IgD-negative memory B cell (primary cell): ENCODE measurements at regions not wholly inside any gene's neighbourhood (a gene's known extent, or its start where the extent isn't known, plus 50 kb on each side); places are given as distances from the start of the nearest gene placed in this dataset.

Experiments
- H3K27ac Mint-ChIP-seq, 3 donors: one replicate each; pipeline ENCODE4 v1.8.0; 2020 to 2022; ENCODE audit warnings: mild to moderate bottlenecking in 3 of 3, mixed read lengths in 3 of 3, moderate library complexity in 1 of 3
- H3K27me3 Mint-ChIP-seq: one replicate; pipeline ENCODE4 v1.8.0; 2021; ENCODE audit warnings: mixed read lengths
- H3K36me3 Mint-ChIP-seq: one replicate; pipeline ENCODE4 v1.8.0; 2020; ENCODE audit warnings: mild to moderate bottlenecking, mixed read lengths
- H3K4me1 Mint-ChIP-seq, 3 donors: one replicate each; pipeline ENCODE4 v1.8.0; 2020 to 2022; ENCODE audit warnings: mixed read lengths in 3 of 3, mild to moderate bottlenecking in 1 of 3
- H3K4me3 Mint-ChIP-seq, 4 donors: one replicate each; pipeline ENCODE4 v1.8.0; 2020 to 2022; ENCODE audit warnings: mild to moderate bottlenecking in 4 of 4, mixed read lengths in 4 of 4, moderate library complexity in 3 of 4
- H3K9me3 Mint-ChIP-seq, 3 donors: one replicate each; pipeline ENCODE4 v1.8.0; 2020 to 2021; ENCODE audit warnings: mixed read lengths in 3 of 3, mild to moderate bottlenecking in 1 of 3

DNA sequence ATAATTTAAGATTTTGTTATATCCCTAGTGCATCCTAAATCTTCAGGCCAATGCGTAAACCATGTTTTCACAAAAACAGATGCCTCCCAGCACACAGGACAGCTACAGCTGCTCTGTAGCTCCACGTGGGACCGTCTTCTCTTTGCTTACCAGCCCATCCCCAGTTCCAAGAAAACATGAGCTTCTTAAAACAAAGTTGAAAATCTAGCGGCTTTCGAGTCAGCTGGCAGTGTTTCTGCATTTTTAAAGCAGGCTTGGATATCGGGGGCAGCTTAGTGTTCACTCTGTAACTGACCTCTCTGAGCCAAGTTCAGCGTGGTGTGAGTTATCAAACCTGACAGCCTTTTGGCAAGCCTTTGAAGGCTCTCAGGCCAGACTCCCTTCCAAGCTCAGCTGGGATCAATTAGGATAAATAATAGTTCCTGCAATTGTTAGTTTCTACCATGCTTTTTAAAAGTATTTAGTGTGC, 881.5 kb downstream of the LTN1 start:
- H3K36me3 Mint-ChIP-seq: no peaks in the 10 kb centered on the region
- H3K27ac Mint-ChIP-seq: no peak overlapping the region
- peaks cover 0 to 8% (median 2%) of the 10 kb centered on the region in 3 donors for H3K9me3 Mint-ChIP-seq
- peaks cover 2% of the 10 kb centered on the region for H3K27me3 Mint-ChIP-seq
- no peaks in the 10 kb centered on the region for H3K4me1 Mint-ChIP-seq
- no peak overlapping the region for H3K4me3 Mint-ChIP-seq

DNA sequence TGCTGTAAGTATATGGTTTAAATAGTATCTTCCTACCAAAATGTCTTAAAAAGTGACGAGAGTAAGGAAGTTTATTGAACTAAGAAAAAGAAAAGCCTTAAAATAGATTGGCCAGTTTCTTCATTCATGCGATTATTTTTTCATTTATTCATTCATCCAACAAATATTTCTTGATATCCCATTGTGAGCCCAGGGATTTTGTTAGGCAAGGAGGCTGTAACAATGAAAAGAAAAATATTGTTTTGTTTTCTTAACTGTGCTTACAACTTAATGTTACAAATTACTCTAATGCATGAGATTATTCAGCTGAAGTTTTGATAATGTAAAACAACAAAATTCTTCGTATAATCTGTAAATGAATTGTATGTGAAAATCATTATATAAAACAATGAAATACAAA, 882.0 kb downstream of the LTN1 start:
- Mint-ChIP-seq H3K27ac (no peak overlapping the region), H3K4me3 (no peak overlapping the region), H3K27me3 (peaks cover 2% of the 10 kb centered on the region), H3K36me3 (no peaks in the 10 kb centered on the region), H3K4me1 (no peaks in the 10 kb centered on the region), H3K9me3 (peaks cover 0 to 8% (median 2%) of the 10 kb centered on the region in 3 donors)

DNA sequence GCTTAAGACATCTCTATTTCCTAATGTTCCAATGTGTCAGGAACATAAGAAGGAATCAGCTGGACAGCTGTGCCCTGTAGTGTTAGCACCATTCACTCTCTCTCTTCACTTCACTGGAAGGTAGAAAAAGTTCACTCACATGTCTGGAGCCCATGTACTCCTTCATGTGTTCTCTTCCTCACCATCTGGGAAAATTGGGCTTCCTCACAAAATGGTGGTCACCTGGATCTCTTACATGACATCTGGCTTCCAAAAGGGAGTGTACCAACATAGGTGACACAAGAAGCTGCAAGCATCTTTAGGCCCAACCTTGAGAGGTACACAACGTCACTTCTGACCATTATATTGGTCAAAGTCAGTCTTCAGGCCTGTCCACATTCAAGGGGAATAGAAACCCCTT, 882.6 kb downstream of the LTN1 start:
- Mint-ChIP-seq H3K36me3 (no peaks in the 10 kb centered on the region), H3K4me3 (no peak overlapping the region), H3K4me1 (no peaks in the 10 kb centered on the region), H3K27me3 (peaks cover 2% of the 10 kb centered on the region), H3K27ac (no peak overlapping the region), H3K9me3 (peaks cover 0 to 6% (median 2%) of the 10 kb centered on the region in 3 donors)

DNA sequence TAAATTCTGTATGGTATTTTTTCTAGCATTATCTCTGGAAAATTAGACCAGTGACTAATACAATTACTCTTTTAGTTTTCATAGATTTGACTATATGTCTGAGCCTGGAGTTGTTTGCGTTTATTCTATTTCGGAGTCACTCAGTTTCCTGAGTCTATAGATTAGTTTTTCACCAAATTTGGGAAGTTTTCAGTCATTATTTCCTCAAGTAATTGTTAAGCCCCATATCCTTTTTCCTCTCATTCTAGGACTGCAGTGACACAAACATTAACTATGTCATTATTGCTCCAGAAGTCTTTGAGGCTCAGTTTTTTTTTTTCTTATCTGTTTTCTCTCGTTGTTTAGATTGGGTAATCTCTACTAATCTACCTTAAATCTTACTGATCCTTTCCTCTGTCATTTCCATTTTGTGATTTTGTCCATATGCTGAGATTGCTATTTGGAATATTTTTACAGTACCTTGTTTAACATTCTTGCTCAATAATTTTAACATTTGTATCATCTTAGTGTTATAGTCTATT, 886.2 kb downstream of the LTN1 start:
- H3K9me3 Mint-ChIP-seq: peaks cover 0 to 2% (median 1%) of the 10 kb centered on the region in 3 donors
- H3K36me3 Mint-ChIP-seq: no peaks in the 10 kb centered on the region
- H3K27ac Mint-ChIP-seq: no peak overlapping the region
- no peak overlapping the region for H3K4me3 Mint-ChIP-seq
- H3K27me3 Mint-ChIP-seq: no peaks in the 10 kb centered on the region
- H3K4me1 Mint-ChIP-seq: no peaks in the 10 kb centered on the region

DNA sequence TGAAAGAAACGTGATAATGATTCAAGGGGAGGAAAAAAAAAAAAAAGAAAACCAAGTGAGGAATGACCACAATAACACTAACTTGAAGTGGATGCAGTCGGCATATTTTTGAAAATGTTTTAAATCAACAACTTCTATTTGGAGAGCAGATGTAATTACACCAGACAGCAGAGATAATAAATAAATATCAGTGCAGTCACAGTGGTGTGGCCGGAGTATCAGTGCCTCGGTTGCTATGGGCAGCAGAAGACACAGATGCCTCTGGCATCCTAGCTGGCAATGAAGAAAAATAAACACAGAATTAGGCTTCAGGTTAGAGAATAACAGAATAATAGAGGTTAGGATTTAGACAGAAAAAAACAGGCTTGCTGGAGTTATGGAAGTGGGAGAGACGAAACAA, 888.3 kb downstream of the LTN1 start:
- H3K27me3 Mint-ChIP-seq: no peaks in the 10 kb centered on the region
- H3K9me3 Mint-ChIP-seq: peaks cover 0 to 1% (median 0%) of the 10 kb centered on the region in 3 donors
- no peaks in the 10 kb centered on the region for H3K36me3 Mint-ChIP-seq
- no peaks in the 10 kb centered on the region for H3K4me1 Mint-ChIP-seq
- H3K4me3 Mint-ChIP-seq: no peak overlapping the region
- H3K27ac Mint-ChIP-seq: no peak overlapping the region

DNA sequence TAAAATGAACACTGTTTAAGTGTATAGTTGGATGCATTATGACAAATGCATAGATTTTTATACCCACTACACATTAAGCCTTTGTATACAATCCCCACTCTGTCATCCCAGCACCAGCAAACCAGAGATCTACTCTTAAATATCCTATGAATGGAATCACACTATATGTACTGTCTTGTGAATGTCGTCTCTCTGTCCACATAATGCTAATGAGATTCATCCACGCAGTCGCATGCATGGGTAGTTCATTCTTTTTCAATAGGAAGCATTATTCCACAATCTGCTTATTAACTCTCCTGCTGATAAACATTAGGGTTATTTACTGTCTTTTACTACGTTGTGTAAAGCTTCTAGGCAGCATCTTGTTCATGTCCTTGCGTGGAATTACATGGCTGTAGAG, 892.3 kb downstream of the LTN1 start:
- Mint-ChIP-seq H3K9me3 (peaks cover 0 to 3% (median 0%) of the 10 kb centered on the region in 3 donors), H3K4me1 (no peaks in the 10 kb centered on the region), H3K27me3 (no peaks in the 10 kb centered on the region), H3K27ac (no peak overlapping the region), H3K36me3 (no peaks in the 10 kb centered on the region), H3K4me3 (no peak overlapping the region)

DNA sequence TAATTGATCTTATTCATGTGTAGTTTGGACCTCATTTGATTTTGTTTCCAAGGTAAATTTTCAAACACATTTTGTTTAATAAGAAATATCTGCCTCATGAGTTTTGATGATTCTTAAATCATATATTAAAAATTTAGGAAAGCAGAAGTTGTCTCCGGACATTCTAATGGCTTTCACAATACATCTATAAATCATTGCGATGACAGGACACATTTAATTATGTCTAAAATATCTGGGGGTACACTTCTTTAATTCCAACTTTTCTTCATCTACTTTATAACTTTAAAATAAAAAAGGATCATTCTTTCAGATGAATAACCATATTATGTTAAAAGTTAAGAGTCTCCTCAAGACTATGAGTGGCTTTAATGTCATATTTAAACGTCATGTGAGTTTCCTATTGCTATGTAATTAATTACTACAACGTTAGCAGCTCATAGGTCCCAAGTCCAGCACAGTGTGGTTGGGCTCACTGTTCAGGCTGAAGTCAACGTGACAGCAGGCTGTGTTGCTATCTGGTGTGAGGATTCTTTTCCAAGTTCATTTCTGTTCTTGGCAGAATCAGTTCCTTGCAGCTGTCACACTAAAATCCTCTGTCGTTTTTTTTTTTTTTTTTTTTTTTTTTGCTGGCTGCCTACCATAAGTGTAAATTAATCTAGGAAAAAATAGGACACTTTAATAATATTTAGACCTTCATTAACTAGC, 893.5 kb downstream of the LTN1 start:
- H3K9me3 Mint-ChIP-seq: peaks cover 0 to 2% (median 0%) of the 10 kb centered on the region in 3 donors
- no peak overlapping the region for H3K27ac Mint-ChIP-seq
- no peaks in the 10 kb centered on the region for H3K36me3 Mint-ChIP-seq
- no peaks in the 10 kb centered on the region for H3K4me1 Mint-ChIP-seq
- no peak overlapping the region for H3K4me3 Mint-ChIP-seq
- no peaks in the 10 kb centered on the region for H3K27me3 Mint-ChIP-seq

DNA sequence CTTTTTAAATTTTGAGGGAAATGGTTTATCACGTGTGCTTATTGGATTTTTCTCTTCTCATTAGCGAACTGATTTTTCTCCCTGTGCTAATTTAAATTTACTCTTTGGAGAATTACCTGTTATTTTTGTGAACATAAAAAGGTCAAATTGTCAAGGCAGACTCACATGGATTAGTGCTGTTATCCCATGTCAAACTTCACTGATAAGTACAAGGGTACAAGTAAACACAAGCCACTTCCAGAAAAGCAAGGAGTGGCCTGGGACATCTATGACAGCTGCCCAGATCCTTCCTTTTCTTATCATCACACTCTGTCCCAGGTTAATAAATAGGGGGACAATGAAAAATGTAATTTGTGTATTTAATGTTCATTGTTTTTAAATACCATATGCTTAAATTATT, 901.2 kb downstream of the LTN1 start:
- H3K27me3 Mint-ChIP-seq: no peaks in the 10 kb centered on the region
- H3K9me3 Mint-ChIP-seq: peaks cover 0 to 12% (median 2%) of the 10 kb centered on the region in 3 donors
- H3K4me3 Mint-ChIP-seq: no peak overlapping the region
- H3K36me3 Mint-ChIP-seq: peaks cover 1% of the 10 kb centered on the region
- no peaks in the 10 kb centered on the region for H3K4me1 Mint-ChIP-seq
- no peak overlapping the region for H3K27ac Mint-ChIP-seq

DNA sequence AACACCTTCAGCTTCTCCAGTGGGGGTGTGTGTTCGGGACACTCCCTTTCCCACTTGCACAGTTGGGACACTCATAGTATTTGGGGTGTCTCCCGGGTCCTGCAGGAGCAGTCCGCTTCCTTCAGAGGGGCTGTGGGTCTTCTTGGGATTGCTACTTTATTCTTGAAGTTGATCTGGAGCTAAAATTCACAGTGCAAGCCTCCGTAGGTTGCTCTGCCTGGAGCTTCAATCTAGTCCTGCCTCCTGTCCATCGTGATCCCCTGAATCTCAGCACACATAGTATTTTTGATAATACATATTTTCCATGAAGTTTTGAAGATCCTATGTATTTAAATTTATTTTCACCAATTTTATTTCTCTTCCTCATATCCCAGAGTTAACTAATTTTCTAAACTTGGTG, 902.1 kb downstream of the LTN1 start:
- no peaks in the 10 kb centered on the region for H3K4me1 Mint-ChIP-seq
- H3K4me3 Mint-ChIP-seq: no peak overlapping the region
- H3K9me3 Mint-ChIP-seq: peaks cover 1 to 12% (median 2%) of the 10 kb centered on the region in 3 donors
- H3K27ac Mint-ChIP-seq: no peak overlapping the region
- peaks cover 1% of the 10 kb centered on the region for H3K36me3 Mint-ChIP-seq
- no peaks in the 10 kb centered on the region for H3K27me3 Mint-ChIP-seq

DNA sequence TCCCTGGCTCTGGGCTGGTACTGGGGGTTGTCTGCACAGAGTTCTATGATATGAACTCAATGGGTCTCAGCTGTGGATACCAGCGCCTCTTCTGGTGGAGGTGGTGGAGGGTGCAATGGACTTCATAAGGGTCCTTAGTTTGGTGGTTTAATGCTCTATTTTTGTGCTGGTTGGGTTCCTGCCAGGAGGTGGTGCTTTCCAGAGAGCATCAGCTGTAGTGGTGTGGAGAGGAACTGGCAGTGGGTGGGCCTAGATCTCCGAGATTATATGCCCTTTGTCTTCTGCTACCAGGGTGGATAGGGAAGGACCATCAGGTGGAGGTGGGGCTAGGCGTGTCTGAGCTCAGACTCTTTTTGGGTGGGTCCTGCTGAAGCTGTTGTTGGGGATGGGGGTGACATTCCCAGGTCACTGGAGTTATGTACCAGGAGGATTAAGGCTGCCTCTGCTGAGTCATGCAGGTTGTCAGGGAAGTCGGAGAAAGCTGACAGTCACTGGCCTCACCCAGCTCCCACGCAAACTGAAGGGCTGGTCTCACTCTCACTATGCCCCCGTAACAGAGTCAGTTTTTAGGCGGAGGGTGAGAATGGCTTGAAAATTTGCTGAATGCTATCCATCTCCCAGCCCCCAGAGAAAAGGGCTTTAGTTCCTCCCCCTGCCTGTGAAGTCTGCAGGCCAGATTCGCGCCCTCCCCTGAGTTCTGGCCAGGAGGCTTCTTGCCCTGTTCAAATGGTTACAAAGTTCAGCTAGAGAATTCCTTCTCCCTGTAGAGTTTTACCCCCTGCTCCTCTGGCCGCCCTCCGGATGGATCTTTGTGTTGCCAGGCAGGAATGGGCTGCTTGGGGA, 902.9 kb downstream of the LTN1 start:
- Mint-ChIP-seq H3K27me3 (no peaks in the 10 kb centered on the region), H3K36me3 (peaks cover 1% of the 10 kb centered on the region), H3K4me3 (no peak overlapping the region), H3K4me1 (no peaks in the 10 kb centered on the region), H3K9me3 (peaks cover 2 to 12% (median 6%) of the 10 kb centered on the region in 3 donors), H3K27ac (no peak overlapping the region)

DNA sequence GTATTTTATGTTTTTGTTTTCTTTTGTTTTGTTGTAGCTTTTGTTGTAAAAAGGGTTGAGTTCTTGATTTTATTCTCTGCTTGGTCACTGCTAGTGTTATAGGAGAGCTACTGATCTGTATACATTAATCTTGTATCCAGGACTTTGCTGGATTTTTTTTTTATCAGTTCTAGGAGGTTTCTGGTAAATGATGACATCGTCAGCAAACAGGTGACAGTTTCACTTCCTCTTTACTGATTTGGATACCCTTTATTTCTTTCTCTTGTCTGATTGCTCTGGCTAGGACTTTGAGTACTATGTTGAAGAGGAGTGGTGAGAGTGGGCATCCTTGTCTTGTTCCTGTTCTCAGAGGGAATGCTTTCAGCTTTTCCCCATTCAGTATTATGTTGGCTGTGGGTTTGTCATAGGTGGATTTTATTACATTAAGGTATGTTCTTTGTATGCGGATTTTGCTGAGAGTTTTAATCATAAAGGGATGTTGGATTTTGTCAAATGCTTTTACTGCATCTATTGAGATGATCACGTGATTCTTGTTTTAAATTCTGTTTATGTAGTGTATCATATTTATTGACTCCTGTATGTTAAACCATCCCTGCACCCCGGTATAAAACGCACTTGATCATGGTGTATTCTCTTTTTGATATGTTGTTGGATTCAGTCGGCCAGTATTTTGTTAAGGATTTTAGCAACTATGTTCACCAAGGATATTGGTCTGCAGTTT, 905.7 kb downstream of the LTN1 start:
- no peak overlapping the region for H3K27ac Mint-ChIP-seq
- no peaks in the 10 kb centered on the region for H3K27me3 Mint-ChIP-seq
- peaks cover 1% of the 10 kb centered on the region for H3K36me3 Mint-ChIP-seq
- no peaks in the 10 kb centered on the region for H3K4me1 Mint-ChIP-seq
- H3K4me3 Mint-ChIP-seq: no peak overlapping the region
- H3K9me3 Mint-ChIP-seq: peaks cover 2 to 12% (median 6%) of the 10 kb centered on the region in 3 donors

DNA sequence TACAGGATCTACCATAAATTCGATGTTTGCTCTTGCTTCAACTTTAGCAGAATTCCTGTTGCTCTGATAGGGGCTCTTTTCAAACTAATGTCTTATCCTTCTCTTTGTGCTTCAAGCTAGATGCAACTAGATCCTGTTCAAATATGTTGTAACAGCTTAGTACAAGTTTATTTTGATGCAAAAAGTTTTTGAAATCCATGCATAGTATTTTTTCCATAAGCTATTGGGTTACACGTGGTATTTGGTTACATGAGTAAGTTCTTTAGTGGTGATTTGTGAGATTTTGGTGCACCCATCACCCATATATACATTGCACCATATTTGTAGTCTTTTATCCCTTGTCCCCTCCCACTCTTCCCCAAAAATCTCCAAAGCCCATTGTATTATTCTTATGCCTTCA, 907.7 kb downstream of the LTN1 start:
- H3K27me3 Mint-ChIP-seq: no peaks in the 10 kb centered on the region
- H3K27ac Mint-ChIP-seq: no peak overlapping the region
- peaks cover 2 to 12% (median 6%) of the 10 kb centered on the region in 3 donors for H3K9me3 Mint-ChIP-seq
- H3K4me3 Mint-ChIP-seq: no peak overlapping the region
- H3K36me3 Mint-ChIP-seq: peaks cover 1% of the 10 kb centered on the region
- no peaks in the 10 kb centered on the region for H3K4me1 Mint-ChIP-seq

DNA sequence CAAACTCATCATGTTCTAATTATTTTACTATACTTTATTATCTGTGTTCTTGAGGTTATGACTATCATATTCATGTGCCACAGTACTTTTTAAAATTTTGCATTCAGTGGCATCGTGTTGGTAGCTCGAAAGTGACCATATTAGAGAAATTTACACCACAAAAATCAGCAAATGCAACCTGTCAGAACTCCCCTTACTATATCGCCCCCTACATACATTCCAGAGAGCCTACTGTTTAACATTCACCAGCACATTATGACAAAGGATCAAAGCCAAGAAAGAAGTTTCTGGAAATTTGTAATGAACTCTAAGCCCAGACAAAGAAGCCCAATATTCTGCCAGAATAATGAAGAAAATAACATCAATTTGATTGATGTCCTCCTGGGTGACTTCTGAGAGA, 909.3 kb downstream of the LTN1 start:
- Mint-ChIP-seq H3K4me1 (no peaks in the 10 kb centered on the region), H3K27me3 (no peaks in the 10 kb centered on the region), H3K36me3 (peaks cover 1% of the 10 kb centered on the region), H3K9me3 (peaks cover 2 to 12% (median 6%) of the 10 kb centered on the region in 3 donors), H3K27ac (no peak overlapping the region), H3K4me3 (no peak overlapping the region)

DNA sequence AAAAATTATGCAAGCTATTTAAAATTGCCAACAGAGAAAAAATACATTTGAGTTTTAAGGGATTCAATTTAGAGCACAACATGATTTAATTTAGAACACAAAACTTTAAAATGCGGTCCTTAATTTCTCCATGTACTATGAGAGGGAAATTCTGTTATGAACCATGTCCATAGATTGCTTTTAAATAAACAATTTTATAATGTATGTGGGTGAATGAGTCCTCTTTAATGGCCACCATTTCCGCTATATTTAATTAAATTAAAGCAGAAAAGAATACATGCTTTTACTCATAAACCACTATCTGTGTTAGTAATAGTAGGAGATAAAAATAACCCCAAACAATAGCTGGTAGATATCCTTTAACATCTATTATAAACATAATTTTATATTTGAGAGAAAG, 914.6 kb downstream of the LTN1 start:
- H3K27me3 Mint-ChIP-seq: peaks cover 2% of the 10 kb centered on the region
- peaks cover 0 to 2% (median 2%) of the 10 kb centered on the region in 3 donors for H3K9me3 Mint-ChIP-seq
- H3K36me3 Mint-ChIP-seq: no peaks in the 10 kb centered on the region
- no peaks in the 10 kb centered on the region for H3K4me1 Mint-ChIP-seq
- no peak overlapping the region for H3K4me3 Mint-ChIP-seq
- H3K27ac Mint-ChIP-seq: no peak overlapping the region

DNA sequence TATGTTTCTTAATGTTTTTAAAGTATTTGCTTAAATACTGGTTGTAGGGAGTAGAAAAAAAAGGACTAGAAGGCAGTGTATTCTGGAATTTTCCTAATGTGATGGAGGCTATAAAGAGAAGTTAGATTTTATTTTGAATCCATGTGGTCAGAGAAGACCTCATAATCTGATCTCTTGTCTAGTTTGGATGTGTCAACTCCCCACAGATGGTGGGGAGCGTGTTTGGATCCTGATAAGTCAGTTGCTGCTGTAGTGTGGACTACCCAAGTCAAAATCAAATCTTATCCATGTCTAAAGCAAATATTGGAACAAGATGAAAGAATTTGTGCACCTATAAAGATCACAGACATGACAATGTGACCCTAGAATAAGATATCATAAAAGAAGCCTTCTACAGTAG, 918.0 kb downstream of the LTN1 start:
- Mint-ChIP-seq H3K36me3 (no peaks in the 10 kb centered on the region), H3K9me3 (peaks cover 2 to 4% (median 2%) of the 10 kb centered on the region in 3 donors), H3K27me3 (peaks cover 2% of the 10 kb centered on the region), H3K4me1 (no peaks in the 10 kb centered on the region), H3K4me3 (no peak overlapping the region), H3K27ac (no peak overlapping the region)
